ENCODE measurements at regions not wholly inside any gene's neighbourhood (a gene's known extent, or its start where the extent isn't known, plus 50 kb on each side); places are given as distances from the start of the nearest gene placed in this dataset.

DNA sequence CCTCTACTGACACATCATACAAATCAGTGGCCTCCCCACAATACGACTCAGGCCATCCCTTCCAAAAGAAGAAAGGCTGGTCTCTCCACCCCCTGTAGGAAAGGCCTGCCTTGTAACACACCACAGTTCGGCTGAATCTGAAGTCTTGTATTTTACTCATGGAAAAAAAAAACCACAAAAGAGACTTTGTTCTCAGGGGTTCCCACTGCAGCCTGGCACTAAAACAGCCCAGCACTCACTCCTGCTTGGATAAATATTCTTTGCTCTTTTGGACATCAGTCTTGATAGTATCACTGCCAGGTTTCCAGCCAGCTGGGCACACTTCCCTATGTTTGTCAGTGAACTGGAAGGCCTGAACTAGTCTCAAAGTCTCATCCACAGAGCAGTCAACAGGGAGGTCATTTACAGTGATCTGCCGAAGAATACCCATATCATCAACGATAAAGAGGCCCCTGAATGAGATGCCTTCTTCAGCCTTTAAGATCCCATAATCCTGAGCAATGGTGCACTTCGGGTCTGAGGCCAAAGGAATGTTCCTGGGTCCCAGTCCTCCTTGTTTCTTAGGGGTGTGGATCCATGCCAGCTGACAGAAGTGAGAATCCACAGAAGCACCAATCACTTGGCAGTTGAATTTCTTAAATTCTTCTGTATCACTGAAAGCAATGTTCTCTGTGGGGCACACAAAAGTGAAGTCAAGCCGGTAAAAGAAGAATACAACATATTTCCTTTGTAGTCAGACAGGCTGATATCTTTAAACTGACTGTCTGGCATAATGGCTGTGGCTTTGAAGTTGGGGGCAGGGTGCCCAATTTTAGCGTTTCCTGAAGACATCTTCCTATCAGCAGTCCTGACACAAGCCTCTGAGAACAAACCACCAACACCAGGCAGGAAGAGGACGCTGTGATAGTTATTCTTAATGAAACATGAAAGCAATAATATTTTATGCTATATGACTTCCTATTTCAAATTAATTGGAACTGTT, 198.1 kb downstream of the LURAP1L start:
- H3K4me1 Mint-ChIP-seq (ENCODE audit: low read depth) = no peaks in the 10 kb centered on the region
- peaks cover 1% of the 10 kb centered on the region; the same call in 1 of the 2 replicates for H3K27me3 Mint-ChIP-seq (ENCODE audit: insufficient read depth)
- no peaks in the 10 kb centered on the region for H3K36me3 Mint-ChIP-seq (ENCODE audit: low read depth)
- TF ChIP-seq, protein P1, sequence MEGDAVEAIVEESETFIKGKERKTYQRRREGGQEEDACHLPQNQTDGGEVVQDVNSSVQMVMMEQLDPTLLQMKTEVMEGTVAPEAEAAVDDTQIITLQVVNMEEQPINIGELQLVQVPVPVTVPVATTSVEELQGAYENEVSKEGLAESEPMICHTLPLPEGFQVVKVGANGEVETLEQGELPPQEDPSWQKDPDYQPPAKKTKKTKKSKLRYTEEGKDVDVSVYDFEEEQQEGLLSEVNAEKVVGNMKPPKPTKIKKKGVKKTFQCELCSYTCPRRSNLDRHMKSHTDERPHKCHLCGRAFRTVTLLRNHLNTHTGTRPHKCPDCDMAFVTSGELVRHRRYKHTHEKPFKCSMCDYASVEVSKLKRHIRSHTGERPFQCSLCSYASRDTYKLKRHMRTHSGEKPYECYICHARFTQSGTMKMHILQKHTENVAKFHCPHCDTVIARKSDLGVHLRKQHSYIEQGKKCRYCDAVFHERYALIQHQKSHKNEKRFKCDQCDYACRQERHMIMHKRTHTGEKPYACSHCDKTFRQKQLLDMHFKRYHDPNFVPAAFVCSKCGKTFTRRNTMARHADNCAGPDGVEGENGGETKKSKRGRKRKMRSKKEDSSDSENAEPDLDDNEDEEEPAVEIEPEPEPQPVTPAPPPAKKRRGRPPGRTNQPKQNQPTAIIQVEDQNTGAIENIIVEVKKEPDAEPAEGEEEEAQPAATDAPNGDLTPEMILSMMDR (IDR thresholded peaks at IDR 0.05) = no peak
- no peak overlapping the region for H3K27ac Mint-ChIP-seq
- no peaks in the 10 kb centered on the region for H3K9me3 Mint-ChIP-seq
- no peak overlapping the region for H3K4me3 Mint-ChIP-seq
- DNase-seq = no peak

DNA sequence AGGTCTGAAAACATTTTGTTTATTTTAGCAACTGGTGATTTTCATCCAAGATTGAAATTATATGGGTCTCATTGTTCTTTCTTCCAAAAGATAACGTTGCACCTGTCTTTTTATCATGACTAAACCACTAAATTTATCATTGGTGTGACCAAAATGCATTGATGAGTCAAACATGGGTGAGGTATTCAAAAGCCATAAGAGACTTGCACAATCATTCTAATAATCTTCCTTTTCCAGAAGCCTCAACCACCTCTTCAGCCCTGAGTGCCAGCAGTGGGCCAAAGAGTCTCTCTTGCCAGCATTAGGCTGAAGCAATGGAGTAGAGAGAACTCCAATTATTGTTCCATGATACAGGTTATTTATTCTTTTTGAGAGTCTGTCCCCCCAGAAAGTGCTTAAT, 198.9 kb downstream of the LURAP1L start:
- DNase-seq = no peak
- Mint-ChIP-seq H3K36me3 (ENCODE audit: low read depth) (no peaks in the 10 kb centered on the region), H3K9me3 (no peaks in the 10 kb centered on the region), H3K4me3 (no peak overlapping the region), H3K27ac (no peak overlapping the region), H3K4me1 (ENCODE audit: low read depth) (no peaks in the 10 kb centered on the region), H3K27me3 (ENCODE audit: insufficient read depth) (peaks cover 1% of the 10 kb centered on the region; the same call in 1 of the 2 replicates)
- TF ChIP-seq, protein P1 (IDR thresholded peaks at IDR 0.05) = no peak

GRCh38 chr9:12974671-12975070, 199.9 kb downstream of the LURAP1L start:
- H3K36me3 Mint-ChIP-seq (ENCODE audit: low read depth) = no peaks in the 10 kb centered on the region
- H3K4me3 Mint-ChIP-seq = no peak overlapping the region
- TF ChIP-seq, protein P1 (IDR thresholded peaks at IDR 0.05) = no peak
- DNase-seq = no peak
- H3K27ac Mint-ChIP-seq = no peak overlapping the region
- no peaks in the 10 kb centered on the region for H3K4me1 Mint-ChIP-seq (ENCODE audit: low read depth)
- H3K9me3 Mint-ChIP-seq = no peaks in the 10 kb centered on the region
- peaks cover 1% of the 10 kb centered on the region; the same call in 1 of the 2 replicates for H3K27me3 Mint-ChIP-seq (ENCODE audit: insufficient read depth)

GRCh38 chr9:12975496-12975895, 200.7 kb downstream of the LURAP1L start:
- peaks cover 1% of the 10 kb centered on the region; the same call in 1 of the 2 replicates for H3K27me3 Mint-ChIP-seq (ENCODE audit: insufficient read depth)
- no peak overlapping the region for H3K27ac Mint-ChIP-seq
- H3K36me3 Mint-ChIP-seq (ENCODE audit: low read depth) = no peaks in the 10 kb centered on the region
- DNase-seq = no peak
- H3K4me3 Mint-ChIP-seq = no peak overlapping the region
- no peaks in the 10 kb centered on the region for H3K4me1 Mint-ChIP-seq (ENCODE audit: low read depth)
- H3K9me3 Mint-ChIP-seq = no peaks in the 10 kb centered on the region
- TF ChIP-seq, protein P1 (IDR thresholded peaks at IDR 0.05) = no peak

DNA sequence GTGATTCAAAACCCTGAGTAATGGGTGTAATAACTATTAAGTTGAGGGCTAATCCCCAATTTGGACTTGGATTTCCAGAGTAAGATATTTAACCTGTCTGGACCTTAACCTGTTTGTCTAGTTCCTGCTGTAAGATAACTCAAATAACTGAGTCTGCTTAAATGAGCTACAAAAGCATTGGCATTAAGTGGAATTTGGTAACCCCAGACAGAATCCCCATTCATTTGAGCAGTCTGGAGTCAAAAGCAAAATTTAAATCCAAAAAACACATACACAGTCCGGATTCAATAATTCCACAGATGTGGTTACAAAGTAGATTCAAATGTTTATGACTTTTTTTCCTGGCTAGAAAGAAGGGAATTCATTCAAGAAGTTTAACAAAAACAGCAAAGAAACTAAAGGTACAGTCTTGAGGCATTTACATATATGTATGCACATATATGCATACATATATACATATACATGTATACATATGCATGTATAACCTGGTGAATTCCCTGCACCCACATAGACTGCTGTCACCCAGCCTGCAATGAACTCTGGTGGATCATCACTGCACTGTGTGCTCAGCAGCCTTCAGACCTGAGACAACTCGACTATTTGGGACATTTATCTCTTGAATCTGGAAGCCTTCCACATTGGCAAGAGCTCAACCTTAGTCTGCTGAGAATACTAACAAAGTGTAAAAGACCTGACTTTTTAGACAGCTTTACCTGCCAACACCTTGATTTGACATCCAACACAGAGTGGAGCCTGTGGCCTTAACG, 205.4 kb downstream of the LURAP1L start:
- H3K27me3 Mint-ChIP-seq (ENCODE audit: insufficient read depth) = peaks cover 2% of the 10 kb centered on the region; the same call in 1 of the 2 replicates
- H3K9me3 Mint-ChIP-seq = no peaks in the 10 kb centered on the region
- no peak overlapping the region for H3K4me3 Mint-ChIP-seq
- DNase-seq = no peak
- TF ChIP-seq, protein P1 (IDR thresholded peaks at IDR 0.05) = no peak
- H3K27ac Mint-ChIP-seq = no peak overlapping the region
- no peaks in the 10 kb centered on the region for H3K4me1 Mint-ChIP-seq (ENCODE audit: low read depth)
- no peaks in the 10 kb centered on the region for H3K36me3 Mint-ChIP-seq (ENCODE audit: low read depth)

Measured in HFFc6 (cell line).